ENCODE measurements at regions not wholly inside any gene's neighbourhood (a gene's known extent, or its start where the extent isn't known, plus 50 kb on each side); places are given as distances from the start of the nearest gene placed in this dataset.

- TF ChIP-seq, protein P1, sequence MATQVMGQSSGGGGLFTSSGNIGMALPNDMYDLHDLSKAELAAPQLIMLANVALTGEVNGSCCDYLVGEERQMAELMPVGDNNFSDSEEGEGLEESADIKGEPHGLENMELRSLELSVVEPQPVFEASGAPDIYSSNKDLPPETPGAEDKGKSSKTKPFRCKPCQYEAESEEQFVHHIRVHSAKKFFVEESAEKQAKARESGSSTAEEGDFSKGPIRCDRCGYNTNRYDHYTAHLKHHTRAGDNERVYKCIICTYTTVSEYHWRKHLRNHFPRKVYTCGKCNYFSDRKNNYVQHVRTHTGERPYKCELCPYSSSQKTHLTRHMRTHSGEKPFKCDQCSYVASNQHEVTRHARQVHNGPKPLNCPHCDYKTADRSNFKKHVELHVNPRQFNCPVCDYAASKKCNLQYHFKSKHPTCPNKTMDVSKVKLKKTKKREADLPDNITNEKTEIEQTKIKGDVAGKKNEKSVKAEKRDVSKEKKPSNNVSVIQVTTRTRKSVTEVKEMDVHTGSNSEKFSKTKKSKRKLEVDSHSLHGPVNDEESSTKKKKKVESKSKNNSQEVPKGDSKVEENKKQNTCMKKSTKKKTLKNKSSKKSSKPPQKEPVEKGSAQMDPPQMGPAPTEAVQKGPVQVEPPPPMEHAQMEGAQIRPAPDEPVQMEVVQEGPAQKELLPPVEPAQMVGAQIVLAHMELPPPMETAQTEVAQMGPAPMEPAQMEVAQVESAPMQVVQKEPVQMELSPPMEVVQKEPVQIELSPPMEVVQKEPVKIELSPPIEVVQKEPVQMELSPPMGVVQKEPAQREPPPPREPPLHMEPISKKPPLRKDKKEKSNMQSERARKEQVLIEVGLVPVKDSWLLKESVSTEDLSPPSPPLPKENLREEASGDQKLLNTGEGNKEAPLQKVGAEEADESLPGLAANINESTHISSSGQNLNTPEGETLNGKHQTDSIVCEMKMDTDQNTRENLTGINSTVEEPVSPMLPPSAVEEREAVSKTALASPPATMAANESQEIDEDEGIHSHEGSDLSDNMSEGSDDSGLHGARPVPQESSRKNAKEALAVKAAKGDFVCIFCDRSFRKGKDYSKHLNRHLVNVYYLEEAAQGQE (IDR thresholded peaks at IDR 0.05), result no peak
- TF ChIP-seq PHF8 (IDR thresholded peaks at IDR 0.05; ENCODE audit: borderline replicate concordance, low read depth) (no peak), MAFK (IDR thresholded peaks at IDR 0.05; ENCODE audit: partially characterized antibody) (no peak), HOXB13 (CRISPR knock-in tag; IDR thresholded peaks at IDR 0.05; ENCODE audit: low read depth) (no peak), JUNB (IDR thresholded peaks at IDR 0.05) (no peak), USF2 (IDR thresholded peaks at IDR 0.05) (no peak), PBX3 (IDR thresholded peaks at IDR 0.05) (no peak), POLR2A (IDR thresholded peaks at IDR 0.05; ENCODE audit: low read length) (no peak), SMC3 (IDR thresholded peaks at IDR 0.05) (no peak), RNF2 (IDR thresholded peaks at IDR 0.05; ENCODE audit: borderline replicate concordance, low read depth) (no peak), JUN (IDR thresholded peaks at IDR 0.05) (no peak)
- TF ChIP-seq, protein P2, sequence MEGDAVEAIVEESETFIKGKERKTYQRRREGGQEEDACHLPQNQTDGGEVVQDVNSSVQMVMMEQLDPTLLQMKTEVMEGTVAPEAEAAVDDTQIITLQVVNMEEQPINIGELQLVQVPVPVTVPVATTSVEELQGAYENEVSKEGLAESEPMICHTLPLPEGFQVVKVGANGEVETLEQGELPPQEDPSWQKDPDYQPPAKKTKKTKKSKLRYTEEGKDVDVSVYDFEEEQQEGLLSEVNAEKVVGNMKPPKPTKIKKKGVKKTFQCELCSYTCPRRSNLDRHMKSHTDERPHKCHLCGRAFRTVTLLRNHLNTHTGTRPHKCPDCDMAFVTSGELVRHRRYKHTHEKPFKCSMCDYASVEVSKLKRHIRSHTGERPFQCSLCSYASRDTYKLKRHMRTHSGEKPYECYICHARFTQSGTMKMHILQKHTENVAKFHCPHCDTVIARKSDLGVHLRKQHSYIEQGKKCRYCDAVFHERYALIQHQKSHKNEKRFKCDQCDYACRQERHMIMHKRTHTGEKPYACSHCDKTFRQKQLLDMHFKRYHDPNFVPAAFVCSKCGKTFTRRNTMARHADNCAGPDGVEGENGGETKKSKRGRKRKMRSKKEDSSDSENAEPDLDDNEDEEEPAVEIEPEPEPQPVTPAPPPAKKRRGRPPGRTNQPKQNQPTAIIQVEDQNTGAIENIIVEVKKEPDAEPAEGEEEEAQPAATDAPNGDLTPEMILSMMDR (IDR thresholded peaks at IDR 0.05), result no peak
Observed at GRCh38 chr15:58297639-58298038, 134.2 kb upstream of the LIPC start.
